ES-I3 (cell line): ENCODE measurements at regions not wholly inside any gene's neighbourhood (a gene's known extent, or its start where the extent isn't known, plus 50 kb on each side); places are given as distances from the start of the nearest gene placed in this dataset.

ENCODE experiments used
- H3K36me3 ChIP-seq: 2 replicates; pipeline ENCODE4 v1.6.1; 2013; ENCODE audit warnings: mild to moderate bottlenecking, low read length, control low read depth, moderate library complexity; ENCODE audit not compliant: insufficient read depth
- H3K4me1 ChIP-seq: 2 replicates; pipeline ENCODE4 v1.6.1; 2013; ENCODE audit warnings: mild to moderate bottlenecking, control low read depth, low read length; ENCODE audit not compliant: insufficient read depth
- H3K9ac ChIP-seq: 2 replicates; pipeline ENCODE4 v1.6.1; 2013; ENCODE audit warnings: low read depth, mild to moderate bottlenecking, low read length, moderate library complexity
- H3K9me3 ChIP-seq: 2 replicates; pipeline ENCODE4 v1.6.1; 2013; ENCODE audit warnings: mild to moderate bottlenecking, low read length, moderate library complexity; ENCODE audit not compliant: control insufficient read depth, insufficient read depth

- H3K36me3 ChIP-seq = no peaks in the 10 kb centered on the region
- H3K9me3 ChIP-seq = peaks cover 5% of the 10 kb centered on the region; the same call in 1 of the 2 replicates
- H3K4me1 ChIP-seq = no peaks in the 10 kb centered on the region
- H3K9ac ChIP-seq = no peak overlapping the region
Measured at GRCh38 chr2:35365859-35366258, 989.7 kb upstream of the CRIM1 start.

GRCh38 chr2:35356332-35356731, 999.2 kb upstream of the CRIM1 start:
- no peak overlapping the region for H3K9ac ChIP-seq
- no peaks in the 10 kb centered on the region for H3K36me3 ChIP-seq
- H3K4me1 ChIP-seq = no peaks in the 10 kb centered on the region
- H3K9me3 ChIP-seq = no peaks in the 10 kb centered on the region

- Histone ChIP-seq H3K36me3 (no peaks in the 10 kb centered on the region), H3K9me3 (no peaks in the 10 kb centered on the region), H3K9ac (no peak overlapping the region), H3K4me1 (no peaks in the 10 kb centered on the region)
Measured at GRCh38 chr2:35355056-35355455, 1000.5 kb upstream of the CRIM1 start.

- no peaks in the 10 kb centered on the region for H3K36me3 ChIP-seq
- no peaks in the 10 kb centered on the region for H3K4me1 ChIP-seq
- no peak overlapping the region for H3K9ac ChIP-seq
- 0 out of 2 replicates have a peak, but pooled peaks cover 4% of the 10 kb centered on the region for H3K9me3 ChIP-seq
Measured at GRCh38 chr2:35347561-35347960, 1008.0 kb upstream of the CRIM1 start.

GRCh38 chr2:35343135-35343534, 1012.4 kb upstream of the CRIM1 start:
- no peaks in the 10 kb centered on the region for H3K36me3 ChIP-seq
- 0 out of 2 replicates have a peak, but pooled peaks cover 4% of the 10 kb centered on the region for H3K9me3 ChIP-seq
- no peak overlapping the region for H3K9ac ChIP-seq
- H3K4me1 ChIP-seq = 0 out of 2 replicates have a peak, but pooled peaks cover 3% of the 10 kb centered on the region

GRCh38 chr2:35339211-35339610, 1016.4 kb upstream of the CRIM1 start:
- Histone ChIP-seq H3K36me3 (no peaks in the 10 kb centered on the region), H3K4me1 (0 out of 2 replicates have a peak, but pooled peaks cover 3% of the 10 kb centered on the region), H3K9me3 (0 out of 2 replicates have a peak, but pooled peaks cover 4% of the 10 kb centered on the region), H3K9ac (no peak overlapping the region)

GRCh38 chr2:35337922-35338321, 1017.7 kb upstream of the CRIM1 start:
- H3K36me3 ChIP-seq = no peaks in the 10 kb centered on the region
- H3K9me3 ChIP-seq = no peaks in the 10 kb centered on the region
- H3K9ac ChIP-seq = no peak overlapping the region
- H3K4me1 ChIP-seq = 0 out of 2 replicates have a peak, but pooled peaks cover 3% of the 10 kb centered on the region

- Histone ChIP-seq H3K9me3 (no peaks in the 10 kb centered on the region), H3K9ac (no peak overlapping the region), H3K36me3 (no peaks in the 10 kb centered on the region), H3K4me1 (no peaks in the 10 kb centered on the region)
Measured at GRCh38 chr2:35314049-35314448, 1041.5 kb upstream of the CRIM1 start.

- Histone ChIP-seq H3K9me3 (no peaks in the 10 kb centered on the region), H3K4me1 (no peaks in the 10 kb centered on the region), H3K9ac (no peak overlapping the region), H3K36me3 (no peaks in the 10 kb centered on the region)
Measured at GRCh38 chr2:35301369-35301768, 1054.2 kb upstream of the CRIM1 start.

GRCh38 chr2:35298493-35298892, 1057.1 kb upstream of the CRIM1 start:
- Histone ChIP-seq H3K36me3 (no peaks in the 10 kb centered on the region), H3K9ac (no peak overlapping the region), H3K4me1 (no peaks in the 10 kb centered on the region), H3K9me3 (no peaks in the 10 kb centered on the region)

GRCh38 chr2:35297403-35297802, 1058.2 kb upstream of the CRIM1 start:
- Histone ChIP-seq H3K9me3 (no peaks in the 10 kb centered on the region), H3K36me3 (no peaks in the 10 kb centered on the region), H3K9ac (no peak overlapping the region), H3K4me1 (no peaks in the 10 kb centered on the region)

- H3K9me3 ChIP-seq = no peaks in the 10 kb centered on the region
- no peak overlapping the region for H3K9ac ChIP-seq
- H3K4me1 ChIP-seq = no peaks in the 10 kb centered on the region
- H3K36me3 ChIP-seq = no peaks in the 10 kb centered on the region
Measured at GRCh38 chr2:35294636-35295263, 1060.8 kb upstream of the CRIM1 start.

GRCh38 chr2:35293261-35293660, 1062.3 kb upstream of the CRIM1 start:
- Histone ChIP-seq H3K4me1 (no peaks in the 10 kb centered on the region), H3K9me3 (no peaks in the 10 kb centered on the region), H3K36me3 (no peaks in the 10 kb centered on the region), H3K9ac (no peak overlapping the region)

- Histone ChIP-seq H3K9me3 (no peaks in the 10 kb centered on the region), H3K9ac (no peak overlapping the region), H3K36me3 (no peaks in the 10 kb centered on the region), H3K4me1 (no peaks in the 10 kb centered on the region)
Measured at GRCh38 chr2:35292199-35292598, 1063.4 kb upstream of the CRIM1 start.

GRCh38 chr2:35281702-35282101, 1073.9 kb upstream of the CRIM1 start:
- no peak overlapping the region for H3K9ac ChIP-seq
- no peaks in the 10 kb centered on the region for H3K36me3 ChIP-seq
- no peaks in the 10 kb centered on the region for H3K9me3 ChIP-seq
- H3K4me1 ChIP-seq = no peaks in the 10 kb centered on the region
